ENCODE measurements at regions not wholly inside any gene's neighbourhood (a gene's known extent, or its start where the extent isn't known, plus 50 kb on each side); places are given as distances from the start of the nearest gene placed in this dataset.
A peak's percentile ranks its signal among the peaks of the same experiment; 100 is the strongest.

DNA sequence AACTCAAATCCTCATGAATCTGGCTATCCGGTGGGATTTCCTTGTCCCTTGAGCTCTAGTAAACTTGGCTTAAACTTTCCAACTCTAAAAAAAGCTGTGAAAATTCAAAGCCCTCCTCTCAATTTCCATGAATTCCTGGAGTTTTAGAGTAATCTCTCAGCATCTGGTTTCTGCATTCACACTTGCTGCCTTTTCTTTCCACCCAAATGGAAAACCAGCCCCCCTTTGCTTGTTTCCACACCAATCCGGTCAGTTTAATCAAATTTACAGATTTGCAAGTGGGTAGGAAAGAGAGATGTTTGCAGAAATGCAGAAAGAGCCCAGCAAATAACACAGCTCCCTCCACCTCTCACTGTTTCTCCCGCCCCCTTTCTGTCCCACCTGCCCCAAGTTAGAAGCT is 91.1 kb downstream of the ENC1 start:
- H3K27me3 Mint-ChIP-seq (ENCODE audit: insufficient read depth), result no peaks in the 10 kb centered on the region; the same call in 1 of the 2 replicates
- no peak for DNase-seq
- no peaks in the 10 kb centered on the region for H3K9me3 Mint-ChIP-seq
- no peaks in the 10 kb centered on the region for H3K36me3 Mint-ChIP-seq (ENCODE audit: low read depth)
- TF ChIP-seq, protein P1, sequence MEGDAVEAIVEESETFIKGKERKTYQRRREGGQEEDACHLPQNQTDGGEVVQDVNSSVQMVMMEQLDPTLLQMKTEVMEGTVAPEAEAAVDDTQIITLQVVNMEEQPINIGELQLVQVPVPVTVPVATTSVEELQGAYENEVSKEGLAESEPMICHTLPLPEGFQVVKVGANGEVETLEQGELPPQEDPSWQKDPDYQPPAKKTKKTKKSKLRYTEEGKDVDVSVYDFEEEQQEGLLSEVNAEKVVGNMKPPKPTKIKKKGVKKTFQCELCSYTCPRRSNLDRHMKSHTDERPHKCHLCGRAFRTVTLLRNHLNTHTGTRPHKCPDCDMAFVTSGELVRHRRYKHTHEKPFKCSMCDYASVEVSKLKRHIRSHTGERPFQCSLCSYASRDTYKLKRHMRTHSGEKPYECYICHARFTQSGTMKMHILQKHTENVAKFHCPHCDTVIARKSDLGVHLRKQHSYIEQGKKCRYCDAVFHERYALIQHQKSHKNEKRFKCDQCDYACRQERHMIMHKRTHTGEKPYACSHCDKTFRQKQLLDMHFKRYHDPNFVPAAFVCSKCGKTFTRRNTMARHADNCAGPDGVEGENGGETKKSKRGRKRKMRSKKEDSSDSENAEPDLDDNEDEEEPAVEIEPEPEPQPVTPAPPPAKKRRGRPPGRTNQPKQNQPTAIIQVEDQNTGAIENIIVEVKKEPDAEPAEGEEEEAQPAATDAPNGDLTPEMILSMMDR (IDR thresholded peaks at IDR 0.05), result no peak
- H3K27ac Mint-ChIP-seq, result no peak overlapping the region
- H3K4me1 Mint-ChIP-seq (ENCODE audit: low read depth), result peaks cover 9% of the 10 kb centered on the region
- no peak overlapping the region for H3K4me3 Mint-ChIP-seq

DNA sequence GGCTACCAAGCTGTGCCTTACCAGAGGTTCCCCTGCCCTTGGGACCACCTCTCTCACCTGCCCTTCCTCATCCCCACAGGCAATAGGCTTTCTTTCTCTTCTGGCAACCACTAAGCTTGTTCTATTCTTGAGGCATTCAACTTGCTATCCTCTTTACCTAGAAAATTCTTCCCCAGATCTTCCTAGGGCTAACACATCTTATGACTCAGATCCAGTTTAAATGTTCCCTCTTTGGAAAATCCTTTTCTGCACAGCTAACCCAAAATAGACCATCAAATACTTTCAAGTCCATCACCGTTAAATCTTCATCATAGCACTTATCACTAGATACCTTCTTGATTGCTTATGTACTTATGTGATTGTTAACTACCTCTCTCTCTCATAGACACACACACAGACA is 93.7 kb downstream of the ENC1 start:
- Mint-ChIP-seq H3K36me3 (ENCODE audit: low read depth) (no peaks in the 10 kb centered on the region), H3K27me3 (ENCODE audit: insufficient read depth) (no peaks in the 10 kb centered on the region), H3K9me3 (no peaks in the 10 kb centered on the region), H3K4me3 (no peak overlapping the region), H3K27ac (no peak overlapping the region), H3K4me1 (ENCODE audit: low read depth) (peaks cover 35% of the 10 kb centered on the region)
- DNase-seq, result no peak
- TF ChIP-seq, protein P1 (IDR thresholded peaks at IDR 0.05), result no peak

DNA sequence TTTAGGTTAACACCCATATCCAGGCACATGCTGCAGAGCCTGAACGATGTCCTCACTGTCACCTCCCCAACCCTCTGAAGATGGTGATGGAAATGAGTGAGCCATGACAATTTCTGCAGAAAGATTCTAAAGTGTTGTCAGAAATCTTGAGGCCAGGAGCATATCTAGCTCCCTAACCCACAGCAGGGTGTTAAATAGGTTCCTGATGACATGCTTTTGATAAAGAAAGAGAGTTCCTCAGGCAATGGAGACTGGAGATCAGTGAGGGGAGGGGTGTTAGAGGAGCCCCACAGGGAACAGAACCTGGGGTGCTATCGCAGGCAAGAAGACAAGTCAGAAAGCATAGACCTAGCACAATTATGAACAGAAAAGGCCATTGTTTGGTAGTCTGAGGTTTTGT is 95.7 kb downstream of the ENC1 start:
- no peaks in the 10 kb centered on the region for H3K27me3 Mint-ChIP-seq (ENCODE audit: insufficient read depth)
- H3K4me3 Mint-ChIP-seq, result no peak overlapping the region
- H3K27ac Mint-ChIP-seq, result peak overlapping the region; percentile 28; the same call in 1 of the 2 replicates
- TF ChIP-seq, protein P1 (IDR thresholded peaks at IDR 0.05), result no peak
- DNase-seq, result no peak
- peaks cover 52% of the 10 kb centered on the region for H3K4me1 Mint-ChIP-seq (ENCODE audit: low read depth)
- H3K9me3 Mint-ChIP-seq, result no peaks in the 10 kb centered on the region
- no peaks in the 10 kb centered on the region for H3K36me3 Mint-ChIP-seq (ENCODE audit: low read depth)

DNA sequence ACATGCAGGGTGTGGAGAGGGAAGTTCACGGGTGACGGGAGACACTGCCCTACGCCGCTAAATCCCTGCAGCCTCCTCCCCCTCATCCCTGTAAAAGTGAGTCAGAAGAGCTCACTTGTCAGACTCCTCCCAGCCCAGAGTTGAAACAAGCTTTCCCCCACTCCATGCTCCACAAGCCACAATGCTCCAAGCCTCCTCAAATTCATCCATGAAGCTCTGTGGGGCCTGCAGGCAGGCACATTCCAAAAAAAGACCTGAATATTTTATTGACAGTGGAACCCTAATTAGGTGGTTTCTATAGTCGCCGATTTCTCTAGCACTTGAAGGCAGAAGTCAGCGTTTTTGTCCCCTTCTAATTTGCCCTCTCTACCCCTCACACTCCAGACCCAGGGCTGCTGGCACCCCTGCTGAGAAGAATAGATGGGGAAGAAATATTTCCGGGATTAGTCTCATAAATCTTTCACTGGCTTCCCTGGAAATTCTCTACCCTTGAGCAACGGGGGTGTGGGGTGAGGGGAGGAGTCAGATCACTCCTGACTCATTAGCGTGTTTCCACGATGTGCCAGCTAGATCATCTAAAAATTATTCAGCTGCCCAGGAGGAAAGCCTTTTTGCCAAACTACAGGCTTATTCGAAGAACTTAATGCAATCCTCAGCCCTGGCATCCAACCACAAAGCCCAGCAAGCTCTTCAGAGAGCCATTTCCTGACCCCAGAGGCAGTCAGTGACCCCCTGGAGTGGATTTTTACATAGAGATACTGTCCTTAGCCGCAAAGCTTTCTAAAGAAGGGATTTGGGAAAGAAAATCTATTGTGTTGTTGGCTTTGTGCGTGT is 97.1 kb downstream of the ENC1 start:
- H3K4me3 Mint-ChIP-seq, result peak overlapping the region; percentile 75
- no peaks in the 10 kb centered on the region for H3K36me3 Mint-ChIP-seq (ENCODE audit: low read depth)
- peak overlapping the region; percentile 91 for H3K27ac Mint-ChIP-seq
- TF ChIP-seq, protein P1 (IDR thresholded peaks at IDR 0.05), result no peak
- H3K9me3 Mint-ChIP-seq, result no peaks in the 10 kb centered on the region
- no peaks in the 10 kb centered on the region for H3K27me3 Mint-ChIP-seq (ENCODE audit: insufficient read depth)
- DNase-seq, result peak; percentile 90
- H3K4me1 Mint-ChIP-seq (ENCODE audit: low read depth), result peaks cover 56% of the 10 kb centered on the region

DNA sequence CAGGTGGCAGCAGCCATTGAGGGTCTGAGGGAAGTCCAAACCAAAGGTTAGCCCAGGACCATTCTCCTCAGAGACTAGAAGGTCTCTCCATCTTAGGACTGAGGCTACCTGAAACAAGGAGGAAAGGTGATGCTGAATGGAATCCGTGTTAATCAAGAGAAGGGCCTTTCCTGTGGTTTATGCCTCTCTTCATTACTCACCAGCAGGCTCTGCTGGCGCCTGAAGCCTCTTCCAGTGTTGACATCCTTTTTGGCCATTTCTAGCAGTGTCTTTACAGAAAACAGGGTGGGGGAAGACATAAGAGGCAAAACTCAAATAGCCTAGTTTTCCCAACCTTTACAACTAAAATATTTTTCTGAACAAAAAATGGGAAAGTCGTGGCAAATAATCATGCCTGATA is 98.0 kb downstream of the ENC1 start:
- Mint-ChIP-seq H3K27ac (peak overlapping the region; percentile 91; the same call in 1 of the 2 replicates), H3K9me3 (no peaks in the 10 kb centered on the region), H3K27me3 (ENCODE audit: insufficient read depth) (no peaks in the 10 kb centered on the region), H3K36me3 (ENCODE audit: low read depth) (no peaks in the 10 kb centered on the region), H3K4me3 (peak overlapping the region; percentile 75; the same call in 1 of the 2 replicates), H3K4me1 (ENCODE audit: low read depth) (peaks cover 63% of the 10 kb centered on the region)
- TF ChIP-seq, protein P1 (IDR thresholded peaks at IDR 0.05), result no peak
- peak; percentile 23 for DNase-seq
